ENCODE measurements at regions not wholly inside any gene's neighbourhood (a gene's known extent, or its start where the extent isn't known, plus 50 kb on each side); places are given as distances from the start of the nearest gene placed in this dataset.

- TF ChIP-seq POLR2A (IDR thresholded peaks at IDR 0.05) (no peak), CTCF (IDR thresholded peaks at IDR 0.05) (no peak)
Measured at GRCh38 chr16:76213860-76214259, 63.3 kb upstream of the CNTNAP4 start.
